DMS79 treated with DMSO at 0.1 percent for 48 hours (cell line): ENCODE measurements at regions not wholly inside any gene's neighbourhood (a gene's known extent, or its start where the extent isn't known, plus 50 kb on each side); places are given as distances from the start of the nearest gene placed in this dataset.
"Not testable (repeated sequence)": the region's sequence is repeated elsewhere in the genome, so short reads cannot be mapped to it uniquely, and the experiment has no call there.

Experiments used
- DNase-seq: peaks from one replicate; lab custom pipeline; 2025; lab: John Stamatoyannopoulos, UW

- no peak for DNase-seq
Observed at GRCh38 chr15:39396979-39397615, 183.8 kb upstream of the THBS1 start.

DNA sequence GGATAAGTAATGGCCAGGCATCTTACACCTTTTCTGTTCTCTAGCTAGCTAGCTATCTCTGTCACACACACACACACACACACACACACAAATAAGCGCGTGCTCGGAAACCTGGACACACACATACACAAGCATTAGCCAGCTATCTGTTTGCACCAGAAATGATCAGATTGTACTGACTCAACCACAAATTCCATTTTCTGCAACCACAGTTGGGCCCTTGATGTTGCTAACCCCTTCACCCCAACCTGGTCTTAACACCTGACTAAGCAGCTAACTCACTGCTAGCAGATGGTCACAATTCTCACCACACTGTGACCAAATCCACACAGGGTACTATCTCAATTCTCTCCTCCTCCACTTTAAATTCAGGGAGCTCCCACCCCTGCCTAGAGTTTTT, 183.0 kb upstream of the THBS1 start:
- DNase-seq, result no peak

DNA sequence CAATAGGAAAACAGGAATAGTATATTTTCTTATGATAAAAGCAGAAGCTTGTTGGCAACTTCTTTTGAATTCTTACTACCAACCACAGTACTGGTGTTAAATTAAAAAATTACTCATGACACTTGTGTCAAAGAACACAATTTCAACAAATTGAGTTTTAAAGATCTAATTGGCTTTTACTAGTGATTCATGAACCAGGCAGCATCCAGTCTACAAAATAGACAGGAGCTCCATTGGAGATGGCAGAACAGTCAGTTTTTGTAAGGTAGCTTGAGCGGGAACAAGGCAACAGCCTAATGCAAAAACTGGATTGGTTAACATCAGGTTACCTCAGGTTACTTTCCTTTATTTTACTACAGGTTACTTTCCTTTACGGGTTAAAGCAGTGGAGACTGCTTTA, 181.3 kb upstream of the THBS1 start:
- no peak for DNase-seq

DNA sequence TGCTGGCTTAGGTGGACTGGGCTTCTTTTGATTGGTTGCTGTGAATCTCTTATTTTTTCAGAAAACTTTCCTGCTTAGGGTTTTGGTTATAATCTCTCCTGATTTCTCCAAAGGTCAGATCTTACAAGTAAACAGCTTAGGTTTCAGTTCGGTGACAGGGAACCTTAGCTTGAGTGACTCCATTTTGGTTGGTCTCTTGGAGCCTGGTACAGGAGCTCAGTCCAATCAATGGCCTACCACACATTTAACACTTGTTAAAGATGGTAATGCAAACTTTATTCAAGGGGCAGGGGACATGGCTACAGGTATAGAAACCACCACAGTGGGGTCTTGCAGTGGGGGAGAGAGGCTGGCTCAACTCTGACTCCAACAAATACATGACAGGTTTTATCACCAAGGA, 180.9 kb upstream of the THBS1 start:
- DNase-seq, result no peak

- no peak for DNase-seq
Observed at GRCh38 chr15:39400821-39401550, 179.9 kb upstream of the THBS1 start.

DNA sequence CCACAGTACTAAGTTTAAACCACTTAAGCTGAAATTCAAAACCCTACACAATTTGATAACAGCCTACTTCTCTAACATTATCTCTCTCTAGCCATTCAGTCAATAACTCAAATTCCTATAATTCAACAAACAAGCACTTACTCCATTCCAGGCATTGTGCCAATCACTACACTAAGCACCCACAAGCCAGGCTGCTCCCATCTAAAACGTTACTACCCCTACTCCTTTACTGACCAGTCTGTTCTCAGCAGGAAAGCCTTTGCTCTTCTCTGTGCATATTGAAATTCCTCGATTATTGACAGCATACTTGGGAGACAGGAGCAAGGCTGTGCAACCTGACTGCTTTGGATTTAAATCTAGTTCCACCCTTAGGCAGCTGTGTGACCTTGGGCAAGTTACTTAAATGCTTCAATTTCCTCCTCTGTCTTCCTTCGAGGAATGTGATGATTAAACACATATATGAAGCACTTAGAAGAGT, 177.2 kb upstream of the THBS1 start:
- DNase-seq, result peak; percentile 2

GRCh38 chr15:39404767-39405181, 176.1 kb upstream of the THBS1 start:
- DNase-seq, result no peak

- no peak for DNase-seq
Observed at GRCh38 chr15:39406485-39406884, 174.4 kb upstream of the THBS1 start.

GRCh38 chr15:39407116-39407515, 173.8 kb upstream of the THBS1 start:
- DNase-seq, result no peak

DNA sequence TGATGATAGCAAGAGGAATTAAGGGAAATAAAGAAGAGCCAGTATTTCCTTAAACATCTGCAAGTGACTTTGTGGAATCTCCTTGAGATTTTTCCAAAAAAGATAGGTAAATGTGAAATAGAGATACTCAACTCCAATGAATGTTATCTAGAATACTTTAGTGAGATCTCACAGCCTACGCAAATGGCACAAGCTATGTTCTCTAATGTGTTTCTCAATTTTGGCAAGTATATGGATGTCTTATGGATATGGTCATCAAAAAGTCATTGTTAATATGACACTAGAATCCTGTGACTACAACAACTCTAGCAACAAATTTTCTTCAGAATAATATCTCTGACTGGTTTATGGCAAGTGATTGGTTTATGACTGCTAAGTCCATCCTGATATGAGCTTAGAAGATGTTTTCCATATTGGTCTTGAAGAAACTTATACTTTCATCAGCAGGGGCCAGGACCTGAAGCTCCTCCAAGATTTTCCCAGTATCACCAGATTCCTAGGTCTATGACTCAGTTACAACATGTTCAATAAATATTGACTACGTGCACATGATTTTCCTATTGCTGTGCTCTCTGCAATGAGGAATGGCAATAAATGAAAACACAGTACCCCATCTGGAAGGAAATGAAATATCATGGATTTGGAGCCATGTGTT, 170.9 kb upstream of the THBS1 start:
- DNase-seq, result no peak

- DNase-seq, result no peak
Observed at GRCh38 chr15:39411102-39411989, 169.5 kb upstream of the THBS1 start.

- no peak for DNase-seq
Observed at GRCh38 chr15:39413558-39413957, 167.3 kb upstream of the THBS1 start.

DNA sequence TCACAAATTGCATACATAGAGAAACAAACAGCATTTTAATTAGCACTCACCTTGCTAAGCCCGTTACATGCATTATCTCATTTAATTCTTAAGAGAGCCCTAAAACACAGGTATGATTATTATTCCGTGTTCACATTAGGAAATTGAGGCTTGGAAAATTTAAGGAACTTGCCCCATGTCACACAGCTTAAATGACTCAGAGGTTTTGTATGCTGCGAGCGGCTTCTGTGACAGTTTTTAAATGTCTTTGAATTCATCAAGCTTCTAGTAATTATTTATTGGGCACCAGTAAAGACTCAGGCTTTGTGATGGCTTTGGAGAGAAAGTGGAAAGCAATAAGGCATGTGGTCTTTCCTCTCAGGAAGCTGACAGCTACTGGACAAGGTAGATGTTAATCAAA, 166.7 kb upstream of the THBS1 start:
- no peak for DNase-seq

GRCh38 chr15:39415634-39416033, 165.2 kb upstream of the THBS1 start:
- no peak for DNase-seq

DNA sequence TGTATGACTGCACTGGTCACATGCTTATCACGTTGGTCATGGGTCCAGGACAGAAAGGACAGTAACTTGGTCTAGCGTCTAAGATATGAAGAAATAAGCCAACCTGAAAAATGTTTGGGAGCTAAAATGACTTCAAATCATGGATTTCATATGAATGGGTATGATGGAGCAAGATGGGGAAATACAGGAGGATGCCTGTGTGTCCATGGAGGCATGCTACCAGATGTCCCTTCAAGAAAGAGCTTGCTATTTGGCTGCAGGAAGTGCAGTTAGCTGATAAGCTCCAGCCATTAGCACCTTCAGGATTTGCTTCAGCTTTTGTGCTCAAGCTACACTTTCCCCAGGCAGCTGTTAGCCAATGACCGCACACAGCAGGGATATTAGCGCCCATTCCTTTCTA, 164.6 kb upstream of the THBS1 start:
- DNase-seq, result no peak

DNA sequence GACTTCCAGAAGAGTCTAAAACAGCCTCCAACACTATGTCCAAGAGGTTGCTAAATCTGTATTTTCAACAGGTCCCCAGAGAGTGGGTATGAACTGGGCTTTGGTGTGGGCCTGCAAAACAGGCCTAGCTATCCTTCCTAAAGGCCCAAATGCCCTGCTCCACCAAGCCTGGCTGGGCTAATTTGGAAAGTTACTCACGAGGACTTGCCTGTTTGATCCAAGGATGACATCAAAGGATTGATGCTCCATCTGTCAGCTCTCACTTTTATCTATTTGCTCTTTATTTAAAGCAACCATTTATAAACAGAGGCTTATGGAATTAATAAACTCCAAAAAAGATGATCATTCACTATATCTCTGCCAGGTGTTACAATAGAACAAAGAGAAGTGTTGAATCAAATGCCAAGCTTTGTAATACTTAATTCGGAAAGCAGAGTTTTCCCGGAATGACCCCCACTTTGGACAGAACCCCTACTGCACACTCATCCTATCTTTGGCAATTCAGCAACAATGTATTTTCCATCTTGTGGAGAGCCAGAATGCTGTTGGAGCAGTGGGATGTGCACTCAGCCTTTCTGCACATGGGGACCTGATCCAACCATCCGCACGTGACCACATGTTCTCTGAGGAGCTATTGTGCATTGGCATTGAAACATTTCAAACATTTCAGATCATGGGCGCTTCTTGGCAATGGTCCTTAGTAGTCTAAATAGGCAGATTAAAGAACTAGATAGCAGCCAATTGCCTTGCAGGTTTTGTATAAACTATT, 163.3 kb upstream of the THBS1 start:
- DNase-seq, result no peak

DNA sequence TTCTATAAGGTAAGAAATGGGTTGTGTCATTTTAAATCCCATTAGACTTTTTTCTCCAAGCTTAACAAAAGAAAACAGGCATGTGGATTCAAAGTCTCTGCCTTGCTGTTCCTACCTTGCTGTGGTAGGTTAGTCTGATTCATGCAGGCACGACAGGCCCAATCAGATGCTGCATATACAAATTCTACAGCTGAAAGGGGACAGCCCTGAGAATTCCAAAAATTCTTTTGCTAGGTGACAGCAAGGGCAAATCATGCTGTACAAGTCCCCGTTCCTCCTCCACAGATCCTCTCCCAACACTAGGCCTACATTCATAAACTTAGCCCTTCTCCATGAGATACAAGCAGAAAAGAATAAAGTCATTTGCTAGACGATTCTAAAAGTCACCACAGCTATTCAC, 161.2 kb upstream of the THBS1 start:
- no peak for DNase-seq

DNA sequence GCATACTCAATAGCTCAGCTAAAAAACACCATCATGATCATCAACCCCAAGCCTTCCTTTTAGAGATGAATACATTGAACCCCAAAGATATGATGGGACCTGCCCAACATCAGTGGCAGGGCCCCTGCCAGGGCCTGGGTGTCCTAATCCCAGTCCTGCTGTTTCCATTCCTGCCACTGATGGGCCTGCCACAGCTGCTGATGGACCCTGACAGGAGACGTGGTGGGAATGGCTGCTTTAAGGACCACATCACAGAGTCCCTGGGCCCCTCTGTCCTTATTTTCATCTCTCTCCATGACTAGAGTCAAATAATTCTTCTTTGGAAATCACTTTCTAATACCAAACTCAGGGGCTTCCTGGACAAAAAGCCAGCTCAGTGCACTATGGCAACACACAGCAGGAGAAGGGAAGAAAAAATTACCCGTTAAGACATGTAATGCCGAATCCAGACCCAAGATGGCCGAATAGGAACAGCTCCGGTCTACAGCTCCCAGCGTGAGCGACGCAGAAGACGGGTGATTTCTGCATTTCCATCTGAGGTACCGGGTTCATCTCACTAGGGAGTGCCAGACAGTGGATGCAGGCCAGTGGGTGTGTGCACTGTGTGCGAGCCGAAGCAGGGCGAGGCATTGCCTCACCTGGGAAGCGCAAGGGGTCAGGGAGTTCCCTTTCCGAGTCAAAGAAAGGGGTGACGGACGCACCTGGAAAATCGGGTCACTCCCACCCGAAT, 160.6 kb upstream of the THBS1 start:
- DNase-seq, result not testable (repeated sequence)

GRCh38 chr15:39420853-39421192, 160.1 kb upstream of the THBS1 start:
- DNase-seq, result not testable (repeated sequence)

GRCh38 chr15:39426552-39427532, 154.0 kb upstream of the THBS1 start:
- peak; percentile 32 for DNase-seq
